H9 (cell line): ENCODE measurements at regions not wholly inside any gene's neighbourhood (a gene's known extent, or its start where the extent isn't known, plus 50 kb on each side); places are given as distances from the start of the nearest gene placed in this dataset.

ENCODE experiments used
- DNase-seq: peaks from one replicate; pipeline ENCODE4 v3.0.0-alpha.2; 2017
- H2AFZ ChIP-seq: one replicate; pipeline ENCODE4 v1.6.1; 2013; ENCODE audit warnings: mild to moderate bottlenecking, low read length, control low read depth, moderate library complexity
- H2AK5ac ChIP-seq: 2 replicates; pipeline ENCODE4 v1.6.1; 2013; ENCODE audit warnings: low read length, control low read depth, mixed read lengths; ENCODE audit not compliant: insufficient read length
- H2BK120ac ChIP-seq: one replicate; pipeline ENCODE4 v1.6.1; 2013; ENCODE audit warnings: low read depth, mild to moderate bottlenecking, low read length, control low read depth, inconsistent platforms; ENCODE audit not compliant: poor library complexity, severe bottlenecking
- H2BK12ac ChIP-seq: 2 replicates; pipeline ENCODE4 v1.6.1; 2013; ENCODE audit warnings: low read length, control low read depth, mixed read lengths, low read depth; ENCODE audit not compliant: insufficient read length
- H2BK15ac ChIP-seq: 2 replicates; pipeline ENCODE4 v1.6.1; 2013; ENCODE audit warnings: low read depth, low read length, control low read depth
- H2BK20ac ChIP-seq: one replicate; pipeline ENCODE4 v1.6.1; 2013; ENCODE audit warnings: low read depth, mild to moderate bottlenecking, low read length, control low read depth, inconsistent platforms; ENCODE audit not compliant: poor library complexity, severe bottlenecking
- H2BK5ac ChIP-seq: 2 replicates; pipeline ENCODE4 v1.6.1; 2013; ENCODE audit warnings: low read length, control low read depth, mixed read lengths; ENCODE audit not compliant: insufficient read length
- H3K14ac ChIP-seq: 2 replicates; pipeline ENCODE4 v1.6.1; 2013; ENCODE audit warnings: low read length, control low read depth; ENCODE audit not compliant: insufficient read depth
- H3K18ac ChIP-seq: 2 replicates; pipeline ENCODE4 v1.6.1; 2013; ENCODE audit warnings: low read depth, mild to moderate bottlenecking, mixed read lengths, low read length, control low read depth; ENCODE audit not compliant: insufficient read length
- H3K23ac ChIP-seq: 2 replicates; pipeline ENCODE4 v1.6.1; 2013; ENCODE audit warnings: low read length, control low read depth, mixed read lengths, low read depth; ENCODE audit not compliant: insufficient read length
- H3K23me2 ChIP-seq: 2 replicates; pipeline ENCODE4 v1.6.1; 2013; ENCODE audit warnings: low read depth, mild to moderate bottlenecking, mixed read lengths, low read length, control low read depth; ENCODE audit not compliant: insufficient read length, poor library complexity, severe bottlenecking
- H3K27ac ChIP-seq: 2 replicates; pipeline ENCODE4 v1.5.1; 2013; ENCODE audit warnings: low read length, control low read depth, mixed read lengths, low read depth; ENCODE audit not compliant: insufficient read length
- H3K27me3 ChIP-seq: 2 replicates; pipeline ENCODE4 v1.6.1; 2013; ENCODE audit warnings: low read length, control low read depth, inconsistent platforms; ENCODE audit not compliant: insufficient read depth
- H3K4ac ChIP-seq: 2 replicates; pipeline ENCODE4 v1.6.1; 2013; ENCODE audit warnings: low read depth, mild to moderate bottlenecking, control low read depth, inconsistent platforms, low read length, moderate library complexity
- H3K4me1 ChIP-seq: 2 replicates; pipeline ENCODE4 v1.6.1; 2013; ENCODE audit warnings: low read length, control low read depth, inconsistent platforms; ENCODE audit not compliant: insufficient read depth
- H3K4me2 ChIP-seq: 2 replicates; pipeline ENCODE4 v1.6.1; 2013; ENCODE audit warnings: low read length, control low read depth, mixed read lengths; ENCODE audit not compliant: insufficient read length, insufficient read depth
- H3K56ac ChIP-seq: 2 replicates; pipeline ENCODE4 v1.6.1; 2013; ENCODE audit warnings: low read depth, mild to moderate bottlenecking, mixed read lengths, low read length, control low read depth; ENCODE audit not compliant: insufficient read length
- H3K79me1 ChIP-seq: 2 replicates; pipeline ENCODE4 v1.6.1; 2013; ENCODE audit warnings: low read depth, mild to moderate bottlenecking, moderate library complexity, low read length, control low read depth, inconsistent platforms; ENCODE audit not compliant: insufficient read depth, poor library complexity, severe bottlenecking
- H3K79me2 ChIP-seq: 2 replicates; pipeline ENCODE4 v1.6.1; 2013; ENCODE audit warnings: low read length, control low read depth, inconsistent platforms; ENCODE audit not compliant: insufficient read depth
- H3K9ac ChIP-seq: 2 replicates; pipeline ENCODE4 v1.6.1; 2013; ENCODE audit warnings: low read length, control low read depth, mixed read lengths; ENCODE audit not compliant: insufficient read length; ENCODE audit errors: extremely low read depth
- H3K9me3 ChIP-seq: one replicate; pipeline ENCODE4 v1.6.1; 2013; ENCODE audit warnings: low read depth, low read length, inconsistent platforms; ENCODE audit not compliant: control insufficient read depth
- H3T11ph ChIP-seq: one replicate; pipeline ENCODE4 v1.6.1; 2013; ENCODE audit warnings: mild to moderate bottlenecking, low read length, control low read depth, inconsistent platforms
- H4K20me1 ChIP-seq: one replicate; pipeline ENCODE4 v1.6.1; 2013; ENCODE audit not compliant: control insufficient read depth, insufficient read length, insufficient read depth
- H4K5ac ChIP-seq: 2 replicates; pipeline ENCODE4 v1.6.1; 2013; ENCODE audit warnings: low read depth, mild to moderate bottlenecking, mixed read lengths, low read length, control low read depth; ENCODE audit not compliant: insufficient read length
- H4K8ac ChIP-seq: replicated peaks from 2 replicates; pipeline ENCODE4 v1.6.1; 2013; ENCODE audit warnings: low read length, control low read depth, mixed read lengths, low read depth; ENCODE audit not compliant: insufficient read length
- H4K91ac ChIP-seq: 2 replicates; pipeline ENCODE4 v1.6.1; 2013; ENCODE audit warnings: low read depth, mild to moderate bottlenecking, moderate library complexity, mixed read lengths, low read length, control low read depth; ENCODE audit not compliant: insufficient read length
- H3K27ac Mint-ChIP-seq, 3 experiments: 2 replicates in 2 of 3; 3 replicates in 1 of 3; pipeline ENCODE4 v1.8.0; 2020 to 2021; ENCODE audit warnings: mixed read lengths in 3 of 3, mild to moderate bottlenecking in 1 of 3, moderate library complexity in 1 of 3
- H3K27me3 Mint-ChIP-seq: 2 replicates; pipeline ENCODE4 v1.8.0; 2021; ENCODE audit warnings: low read depth, mild to moderate bottlenecking, moderate library complexity, mixed read lengths
- H3K36me3 Mint-ChIP-seq, 3 experiments: 2 replicates in 2 of 3; 3 replicates in 1 of 3; pipeline ENCODE4 v1.8.0; 2020 to 2021; ENCODE audit warnings: low read depth in 3 of 3, mixed read lengths in 3 of 3; ENCODE audit not compliant: insufficient read depth in 1 of 3
- H3K4me1 Mint-ChIP-seq, 2 experiments: 2 replicates each; pipeline ENCODE4 v1.8.0; 2020; ENCODE audit warnings: mixed read lengths in 2 of 2
- H3K4me3 Mint-ChIP-seq, 2 experiments: 2 replicates in 1 of 2; 3 replicates in 1 of 2; pipeline ENCODE4 v1.8.0; 2020 to 2021; ENCODE audit warnings: mild to moderate bottlenecking in 2 of 2, mixed read lengths in 2 of 2, moderate library complexity in 1 of 2
- H3K9me3 Mint-ChIP-seq, 2 experiments: 2 replicates in 1 of 2; 3 replicates in 1 of 2; pipeline ENCODE4 v1.8.0; 2020; ENCODE audit warnings: mild to moderate bottlenecking in 2 of 2, mixed read lengths in 2 of 2, moderate library complexity in 1 of 2
- WGBS: extraction: QIAGEN DNeasy Blood & Tissue Kit; methylation state at CpG from one replicate; pipeline ENCODE4 v1.1.7; 2013; ENCODE audit warnings: missing lambda C conversion rate, low lambda C conversion rate, mixed read lengths; ENCODE audit not compliant: insufficient read length; ENCODE audit errors: extremely low coverage; 5-methylcytosine and 5-hydroxymethylcytosine counted together
- TF ChIP-seq, protein P1 (sequence below): fragments of 200-600 bp; sonication (generic); conservative IDR thresholded peaks from 3 replicates; pipeline ENCODE4 v1.8.0; 2021; ENCODE audit warnings: antibody characterized with exemption, mild to moderate bottlenecking

DNA sequence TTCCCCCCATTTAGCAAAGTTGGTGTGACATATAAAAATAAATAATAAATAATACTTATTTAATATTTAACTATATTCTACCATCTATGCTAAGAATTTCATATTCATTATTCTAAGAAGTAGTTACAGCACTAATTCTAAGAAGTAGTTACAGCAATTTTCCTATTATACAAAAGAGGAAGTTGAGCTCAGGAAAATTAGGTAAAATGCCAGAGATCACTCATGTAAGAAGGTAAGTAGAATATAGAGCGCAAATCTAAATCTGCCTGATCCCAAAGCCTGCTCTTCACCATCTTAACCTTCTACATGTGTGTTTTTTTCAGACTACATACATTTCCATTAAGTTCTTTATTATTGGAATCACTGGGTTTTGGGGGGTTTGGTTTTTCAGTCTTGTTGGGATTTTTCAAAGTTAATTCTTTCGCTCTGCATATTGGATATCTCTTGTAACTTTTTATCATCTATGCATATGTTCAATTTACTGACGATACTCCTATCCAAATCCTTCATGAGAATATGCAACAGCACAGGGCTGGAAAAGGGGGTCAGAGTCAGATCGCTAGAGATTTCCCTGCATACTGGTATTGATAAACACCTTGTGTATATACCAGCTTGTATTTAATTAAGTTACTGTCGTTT, 852.1 kb downstream of the MAT2B start:
- Histone ChIP-seq H3K23ac (no peak overlapping the region), H3K27ac (no peak overlapping the region), H2BK5ac (no peak overlapping the region), H2BK15ac (no peak overlapping the region), H2AK5ac (no peak overlapping the region), H3T11ph (no peak overlapping the region), H4K20me1 (no peaks in the 10 kb centered on the region), H3K14ac (no peak overlapping the region), H3K9ac (no peak overlapping the region), H3K4ac (no peak overlapping the region), H3K23me2 (no peaks in the 10 kb centered on the region), H3K9me3 (no peaks in the 10 kb centered on the region), H2BK120ac (no peak overlapping the region), H2BK20ac (no peak overlapping the region), H3K4me2 (no peak overlapping the region), H4K5ac (no peak overlapping the region), H2BK12ac (no peak overlapping the region), H3K18ac (no peak overlapping the region), H3K79me1 (no peaks in the 10 kb centered on the region), H3K56ac (no peak overlapping the region), H3K4me1 (no peaks in the 10 kb centered on the region), H4K91ac (no peak overlapping the region), H3K79me2 (no peaks in the 10 kb centered on the region), H2AFZ (no peak overlapping the region), H4K8ac (no peak overlapping the region), H3K27me3 (no peaks in the 10 kb centered on the region)
- Mint-ChIP-seq H3K27me3 (no peaks in the 10 kb centered on the region), H3K9me3 (no peaks in the 10 kb centered on the region), H3K4me1 (peaks cover 7% of the 10 kb centered on the region in 2 experiments; a peak in 1 of 4 replicates), H3K4me3 (no peak overlapping the region), H3K36me3 (no peaks in the 10 kb centered on the region), H3K27ac (no peak overlapping the region)
- no CpG with 5 or more reads among the region's 5 CpGs for WGBS
- TF ChIP-seq, protein P1, sequence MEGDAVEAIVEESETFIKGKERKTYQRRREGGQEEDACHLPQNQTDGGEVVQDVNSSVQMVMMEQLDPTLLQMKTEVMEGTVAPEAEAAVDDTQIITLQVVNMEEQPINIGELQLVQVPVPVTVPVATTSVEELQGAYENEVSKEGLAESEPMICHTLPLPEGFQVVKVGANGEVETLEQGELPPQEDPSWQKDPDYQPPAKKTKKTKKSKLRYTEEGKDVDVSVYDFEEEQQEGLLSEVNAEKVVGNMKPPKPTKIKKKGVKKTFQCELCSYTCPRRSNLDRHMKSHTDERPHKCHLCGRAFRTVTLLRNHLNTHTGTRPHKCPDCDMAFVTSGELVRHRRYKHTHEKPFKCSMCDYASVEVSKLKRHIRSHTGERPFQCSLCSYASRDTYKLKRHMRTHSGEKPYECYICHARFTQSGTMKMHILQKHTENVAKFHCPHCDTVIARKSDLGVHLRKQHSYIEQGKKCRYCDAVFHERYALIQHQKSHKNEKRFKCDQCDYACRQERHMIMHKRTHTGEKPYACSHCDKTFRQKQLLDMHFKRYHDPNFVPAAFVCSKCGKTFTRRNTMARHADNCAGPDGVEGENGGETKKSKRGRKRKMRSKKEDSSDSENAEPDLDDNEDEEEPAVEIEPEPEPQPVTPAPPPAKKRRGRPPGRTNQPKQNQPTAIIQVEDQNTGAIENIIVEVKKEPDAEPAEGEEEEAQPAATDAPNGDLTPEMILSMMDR, result no peak
- DNase-seq, result no peak
